Gastrocnemius medialis (tissue), 4 donors: ENCODE measurements at regions not wholly inside any gene's neighbourhood (a gene's known extent, or its start where the extent isn't known, plus 50 kb on each side); places are given as distances from the start of the nearest gene placed in this dataset.

ENCODE experiments used
- POLR2A ChIP-seq, 2 donors: fragments of 450-650 bp; IDR thresholded peaks; one replicate each; pipeline ENCODE4 v1.6.1; 2017; ENCODE audit warnings: antibody characterized with exemption in 2 of 2, mild to moderate bottlenecking in 2 of 2, moderate library complexity in 2 of 2
- TF ChIP-seq, protein P1 (sequence below), 5 experiments: fragments of 450-650 bp in 3 of 5; fragments of 200-600 bp in 2 of 5; sonication (generic) in 2 of 5; IDR thresholded peaks in 4 of 5; conservative IDR thresholded peaks in 1 of 5; 1 replicate in 4 of 5; 2 replicates in 1 of 5; pipeline ENCODE4 v1.5.1; 2016 to 2019; ENCODE audit warnings: antibody characterized with exemption in 5 of 5, mild to moderate bottlenecking in 3 of 5, moderate library complexity in 3 of 5

DNA sequence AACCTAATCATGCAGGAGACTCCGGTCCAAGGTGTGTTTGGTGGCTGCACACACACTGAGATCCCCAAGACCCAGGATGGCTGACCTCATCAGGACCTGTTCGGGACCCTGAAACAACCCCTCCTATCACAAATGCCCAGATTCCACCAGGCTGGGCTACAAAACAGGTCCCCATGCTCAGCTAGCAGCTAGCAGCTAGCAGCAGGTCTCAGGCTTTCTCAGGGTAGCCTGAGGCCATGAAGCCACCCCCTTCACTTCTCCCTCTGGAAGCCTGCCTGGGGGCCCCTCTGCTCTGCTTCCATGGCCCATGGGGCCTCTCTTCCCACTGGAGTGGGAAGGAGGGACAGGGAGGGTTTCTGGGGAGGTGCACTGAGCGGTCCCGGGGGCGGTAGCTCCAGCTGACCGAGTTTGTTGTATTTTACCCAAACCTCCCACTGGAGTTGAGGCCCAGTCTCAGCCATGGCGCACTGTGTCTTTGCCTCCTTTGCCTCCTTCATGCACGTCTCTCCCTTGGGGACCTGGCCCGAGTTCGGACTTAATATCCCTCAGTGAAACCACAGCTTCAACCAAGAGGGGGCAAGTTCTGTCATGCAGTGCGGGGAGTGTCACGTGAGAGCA lies 95.1 kb upstream of the GPR26 start:
- TF ChIP-seq, protein P1, sequence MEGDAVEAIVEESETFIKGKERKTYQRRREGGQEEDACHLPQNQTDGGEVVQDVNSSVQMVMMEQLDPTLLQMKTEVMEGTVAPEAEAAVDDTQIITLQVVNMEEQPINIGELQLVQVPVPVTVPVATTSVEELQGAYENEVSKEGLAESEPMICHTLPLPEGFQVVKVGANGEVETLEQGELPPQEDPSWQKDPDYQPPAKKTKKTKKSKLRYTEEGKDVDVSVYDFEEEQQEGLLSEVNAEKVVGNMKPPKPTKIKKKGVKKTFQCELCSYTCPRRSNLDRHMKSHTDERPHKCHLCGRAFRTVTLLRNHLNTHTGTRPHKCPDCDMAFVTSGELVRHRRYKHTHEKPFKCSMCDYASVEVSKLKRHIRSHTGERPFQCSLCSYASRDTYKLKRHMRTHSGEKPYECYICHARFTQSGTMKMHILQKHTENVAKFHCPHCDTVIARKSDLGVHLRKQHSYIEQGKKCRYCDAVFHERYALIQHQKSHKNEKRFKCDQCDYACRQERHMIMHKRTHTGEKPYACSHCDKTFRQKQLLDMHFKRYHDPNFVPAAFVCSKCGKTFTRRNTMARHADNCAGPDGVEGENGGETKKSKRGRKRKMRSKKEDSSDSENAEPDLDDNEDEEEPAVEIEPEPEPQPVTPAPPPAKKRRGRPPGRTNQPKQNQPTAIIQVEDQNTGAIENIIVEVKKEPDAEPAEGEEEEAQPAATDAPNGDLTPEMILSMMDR (IDR thresholded peaks at IDR 0.05 in 4 of 5, conservative IDR thresholded peaks at IDR 0.05 in 1 of 5): no peak
- TF ChIP-seq POLR2A (IDR thresholded peaks at IDR 0.05): no peak
